ENCODE measurements at regions not wholly inside any gene's neighbourhood (a gene's known extent, or its start where the extent isn't known, plus 50 kb on each side); places are given as distances from the start of the nearest gene placed in this dataset.
"Not testable (repeated sequence)": the region's sequence is repeated elsewhere in the genome, so short reads cannot be mapped to it uniquely, and the experiment has no call there.

DNA sequence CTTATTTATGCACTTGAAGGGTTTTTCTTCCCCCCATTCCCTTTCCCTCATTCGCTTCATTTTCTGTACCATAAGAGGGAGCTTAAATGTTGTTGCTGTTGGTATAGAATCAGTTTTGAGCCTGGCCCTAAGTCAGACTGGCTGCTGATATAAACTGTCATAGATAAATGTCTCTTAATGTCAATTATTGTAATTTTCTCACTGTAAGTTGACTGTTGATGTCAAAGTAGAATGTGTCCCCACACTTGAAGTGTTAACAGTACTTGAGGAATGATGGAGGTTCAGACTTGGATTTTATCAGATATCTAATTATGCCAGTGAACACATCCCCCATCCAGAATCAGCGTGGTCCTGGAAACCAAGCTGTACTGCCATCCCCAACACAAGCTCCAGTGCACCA, 87.8 kb downstream of the PRR15 start:
- DNase-seq, result no peak

GRCh38 chr7:29652556-29652955, 88.9 kb downstream of the PRR15 start:
- DNase-seq, result no peak

GRCh38 chr7:29654340-29654739, 90.7 kb downstream of the PRR15 start:
- not testable (repeated sequence) for DNase-seq

GRCh38 chr7:29657288-29657687, 93.7 kb downstream of the PRR15 start:
- DNase-seq, result no peak

GRCh38 chr7:29657856-29658255, 94.2 kb downstream of the PRR15 start:
- DNase-seq, result no peak

DNA sequence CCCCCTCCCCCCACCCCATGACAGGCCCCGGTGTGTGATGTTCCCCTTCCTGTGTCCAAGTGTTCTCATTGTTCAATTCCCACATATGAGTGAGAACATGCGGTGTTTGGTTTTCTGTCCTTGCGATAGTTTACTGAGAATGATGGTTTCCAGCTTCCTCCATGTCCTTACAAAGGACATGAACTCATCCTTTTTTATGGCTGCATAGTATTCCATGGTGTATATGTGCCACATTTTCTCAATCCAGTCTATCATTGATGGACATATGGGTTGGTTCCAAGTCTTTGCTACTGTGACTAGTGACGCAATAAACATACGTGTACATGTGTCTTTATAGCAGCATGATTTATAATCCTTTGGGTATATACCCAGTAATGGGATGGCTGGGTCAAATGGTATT, 95.6 kb downstream of the PRR15 start:
- not testable (repeated sequence) for DNase-seq

GRCh38 chr7:29662899-29663298, 99.3 kb downstream of the PRR15 start:
- not testable (repeated sequence) for DNase-seq

- not testable (repeated sequence) for DNase-seq
Measured at GRCh38 chr7:29664999-29665398, 101.4 kb downstream of the PRR15 start.

- not testable (repeated sequence) for DNase-seq
Measured at GRCh38 chr7:29667096-29667669, 103.5 kb downstream of the PRR15 start.

GRCh38 chr7:29671286-29671685, 107.7 kb downstream of the PRR15 start:
- not testable (repeated sequence) for DNase-seq

DNA sequence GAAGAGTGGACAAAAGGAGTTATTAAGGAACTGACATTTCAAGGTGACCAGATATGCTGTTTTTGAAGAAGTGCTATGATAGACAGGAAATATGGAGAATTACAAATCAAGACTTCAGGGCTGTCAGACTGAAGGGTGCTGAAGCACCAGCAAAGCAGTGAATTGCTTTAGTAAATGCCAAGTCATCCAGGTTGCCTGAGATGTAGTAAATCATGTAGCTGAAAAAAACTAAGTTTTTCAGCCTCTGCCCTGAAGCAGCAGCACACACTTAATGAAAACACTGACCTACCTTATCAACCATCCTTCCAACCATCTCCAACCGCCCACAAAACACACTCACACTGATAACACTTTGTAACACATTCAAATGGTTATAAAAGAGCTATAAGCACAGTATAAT, 110.0 kb downstream of the PRR15 start:
- not testable (repeated sequence) for DNase-seq

DNA sequence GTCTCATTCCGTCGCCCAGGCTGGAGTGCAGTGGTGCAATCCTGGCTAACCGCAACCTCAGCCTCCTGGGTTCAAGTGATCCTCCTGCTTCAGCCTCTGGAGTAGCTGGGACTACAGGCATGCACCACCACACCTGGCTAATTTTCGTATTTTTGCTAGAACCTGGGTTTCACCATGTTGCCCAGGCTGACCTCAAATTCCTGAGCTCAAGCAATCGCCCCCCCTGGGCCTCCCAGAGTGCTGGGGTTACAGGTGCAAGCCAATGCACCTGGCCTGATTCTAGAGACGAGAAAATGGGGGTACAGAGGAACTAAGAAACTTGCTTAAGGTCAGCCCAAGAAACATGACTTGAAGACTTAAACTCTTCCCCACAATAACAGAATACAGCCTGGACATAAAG, 111.0 kb downstream of the PRR15 start:
- DNase-seq, result not testable (repeated sequence)

GRCh38 chr7:29677254-29677653, 113.6 kb downstream of the PRR15 start:
- not testable (repeated sequence) for DNase-seq

- not testable (repeated sequence) for DNase-seq
Measured at GRCh38 chr7:29679963-29680362, 116.3 kb downstream of the PRR15 start.

DNA sequence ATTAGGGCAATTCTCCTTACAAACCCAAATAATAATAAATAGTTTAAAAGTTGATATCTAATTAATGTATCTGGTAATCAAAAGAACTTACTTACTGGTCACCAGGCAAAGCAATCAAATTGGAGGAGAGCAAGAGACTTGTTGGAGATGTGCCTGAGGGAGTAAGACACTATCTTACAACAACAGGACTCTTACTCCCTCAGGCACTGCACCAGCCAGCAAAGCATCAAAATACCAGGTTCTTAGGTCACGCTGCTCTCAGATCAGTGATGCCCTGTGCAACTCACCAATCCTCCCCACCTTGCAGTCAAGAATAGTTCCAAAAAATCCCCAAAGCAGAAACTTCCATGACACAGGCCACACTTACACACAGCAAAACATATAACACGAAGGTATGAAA, 117.0 kb downstream of the PRR15 start:
- DNase-seq, result not testable (repeated sequence)

GRCh38 chr7:29684151-29684786, 120.6 kb downstream of the PRR15 start:
- DNase-seq, result not testable (repeated sequence)

GRCh38 chr7:29684787-29685650, 121.3 kb upstream of the WIPF3 start:
- peak; percentile 44 for DNase-seq

- DNase-seq, result not testable (repeated sequence)
Measured at GRCh38 chr7:29685651-29686271, 120.5 kb upstream of the WIPF3 start.

DNA sequence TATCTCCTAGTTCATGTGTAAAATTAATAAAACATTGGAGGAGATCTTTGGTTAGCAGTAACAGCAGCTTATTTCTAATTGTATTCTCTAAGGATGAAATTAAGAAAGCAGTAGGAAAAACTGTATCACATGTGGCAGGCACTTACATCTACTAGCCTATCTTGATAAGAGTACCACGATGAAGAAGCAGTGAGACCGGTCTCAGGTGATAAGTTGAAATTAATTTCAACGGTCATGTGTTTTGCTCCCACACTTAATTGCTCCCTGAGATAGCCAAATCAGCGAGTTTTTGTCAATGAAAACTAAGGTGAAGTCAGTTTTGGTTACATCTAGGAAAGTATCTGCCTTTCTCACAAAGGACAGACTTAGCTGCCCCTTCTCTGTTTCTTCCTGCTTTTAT, 115.8 kb upstream of the WIPF3 start:
- DNase-seq, result not testable (repeated sequence)

DNA sequence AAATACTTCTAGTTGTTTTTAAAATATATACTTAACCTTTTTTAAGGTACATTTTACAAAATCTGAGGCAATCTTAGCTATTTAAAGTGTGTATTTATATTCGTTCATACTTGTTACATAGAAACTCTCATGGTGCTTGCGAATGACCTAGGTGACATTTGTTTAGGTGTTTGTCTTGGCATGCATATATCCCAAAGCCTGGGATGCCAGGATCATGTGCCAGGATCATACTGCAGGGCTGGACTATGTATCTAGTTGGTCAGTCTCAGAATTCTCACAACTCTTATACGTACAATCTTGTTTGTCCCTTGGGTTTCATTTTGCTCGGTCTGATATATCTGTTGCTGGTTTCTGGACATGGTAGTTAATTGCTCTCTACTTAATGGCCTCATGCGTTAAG, 109.9 kb upstream of the WIPF3 start:
- not testable (repeated sequence) for DNase-seq

- not testable (repeated sequence) for DNase-seq
Measured at GRCh38 chr7:29699723-29700122, 106.6 kb upstream of the WIPF3 start.

GRCh38 chr7:29701540-29701939, 104.8 kb upstream of the WIPF3 start:
- DNase-seq, result not testable (repeated sequence)

DNA sequence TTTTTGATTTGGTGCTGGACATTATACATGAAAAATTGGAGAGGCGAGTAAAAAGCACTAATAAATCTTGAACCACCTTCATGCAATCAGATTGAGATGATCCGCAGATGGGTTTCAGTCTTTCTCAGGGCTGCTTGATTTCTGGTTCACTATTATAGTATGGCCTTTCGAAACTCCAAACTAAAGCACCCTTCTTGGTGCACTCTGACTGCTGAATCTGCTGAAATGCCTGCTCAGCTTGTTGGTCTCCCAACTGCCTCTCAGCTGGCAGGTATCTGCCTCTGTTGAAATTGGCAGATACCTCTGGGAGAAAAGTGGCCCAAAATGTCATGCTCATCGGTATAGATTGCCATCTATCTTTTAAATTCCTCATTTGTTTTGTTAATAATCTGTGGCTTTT, 102.5 kb upstream of the WIPF3 start:
- DNase-seq, result not testable (repeated sequence)

Data from activated CD4-positive, CD25-positive, alpha-beta regulatory T cell treated with anti-CD3 and anti-CD28 coated beads, Interleukin-2, amount 50 U/mL, for 72 hours (primary cell).